ENCODE measurements at regions not wholly inside any gene's neighbourhood (a gene's known extent, or its start where the extent isn't known, plus 50 kb on each side); places are given as distances from the start of the nearest gene placed in this dataset.

DNA sequence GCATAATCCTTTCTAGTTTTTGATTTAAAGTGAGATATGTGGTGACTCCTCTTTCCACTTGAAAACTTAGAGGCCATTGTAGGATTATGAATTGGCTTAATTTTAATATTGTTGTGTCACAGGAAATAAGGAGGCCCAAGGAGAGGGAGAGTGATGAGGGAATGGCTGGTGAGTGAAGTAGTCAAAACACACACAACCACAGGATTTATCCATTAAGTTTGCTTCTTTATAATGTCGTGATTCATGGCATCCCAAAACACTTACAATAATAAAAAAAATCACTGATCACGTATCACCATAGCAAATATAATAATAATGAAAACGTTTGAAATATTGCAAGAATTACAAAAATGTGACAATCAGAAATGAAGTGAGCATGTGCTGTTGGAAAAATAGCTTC lies 1215.5 kb upstream of the LRRTM3 start:
- H3K4me3 Mint-ChIP-seq: no peak overlapping the region
- ATAC-seq (ENCODE audit: low read depth) (no peak), DNase-seq (no peak)
- peaks cover 5% of the 10 kb centered on the region for H3K9me3 Mint-ChIP-seq (ENCODE audit: insufficient read depth)
- Histone ChIP-seq H3K9ac (ENCODE audit: low read length) (no peak overlapping the region), H3K9me3 (ENCODE audit: control extremely low read depth in 1 of 3, control insufficient read depth in 2 of 3, insufficient read depth in 1 of 3, low read length in 2 of 3) (no peaks in the 10 kb centered on the region), H2AFZ (ENCODE audit: insufficient read depth, low read depth, low read length, poor library complexity, severe bottlenecking) (no peak overlapping the region), H3K4me1 (ENCODE audit: control insufficient read depth in 2 of 2, insufficient read depth in 2 of 2, low read length in 2 of 2) (no peaks in the 10 kb centered on the region), H3K36me3 (replicated peaks in 1 of 2; ENCODE audit: control extremely low read depth in 1 of 2, control insufficient read depth in 1 of 2, extremely low read depth in 1 of 2, insufficient read depth in 2 of 2, low read length in 1 of 2) (no peaks in the 10 kb centered on the region), H3K27me3 (replicated peaks in 1 of 4; ENCODE audit: control extremely low read depth in 1 of 4, control insufficient read depth in 3 of 4, insufficient read depth in 4 of 4, low read length in 3 of 4) (no peaks in the 10 kb centered on the region), H3K27ac (ENCODE audit: low read length in 2 of 2) (no peak overlapping the region), H3K79me2 (ENCODE audit: control insufficient read depth, insufficient read depth, low read length) (no peaks in the 10 kb centered on the region), H3K4me2 (replicated peaks; ENCODE audit: low read depth, low read length, poor library complexity, severe bottlenecking) (no peak overlapping the region), H4K20me1 (ENCODE audit: control insufficient read depth, insufficient read depth, low read length, poor library complexity, severe bottlenecking) (no peaks in the 10 kb centered on the region), H3K4me3 (ENCODE audit: control extremely low read depth in 1 of 5, extremely low read depth in 1 of 5, insufficient read depth in 1 of 5, low read depth in 2 of 5, low read length in 4 of 5) (no peak overlapping the region)
- POLR2A ChIA-PET: no interaction called here
- H3K4me1 Mint-ChIP-seq: no peaks in the 10 kb centered on the region
- TF ChIP-seq EZH2 (IDR thresholded peaks at IDR 0.05; ENCODE audit: borderline replicate concordance, insufficient read depth, low read depth, low read length, poor library complexity, severe bottlenecking): no peak
- TF ChIP-seq, protein P1, sequence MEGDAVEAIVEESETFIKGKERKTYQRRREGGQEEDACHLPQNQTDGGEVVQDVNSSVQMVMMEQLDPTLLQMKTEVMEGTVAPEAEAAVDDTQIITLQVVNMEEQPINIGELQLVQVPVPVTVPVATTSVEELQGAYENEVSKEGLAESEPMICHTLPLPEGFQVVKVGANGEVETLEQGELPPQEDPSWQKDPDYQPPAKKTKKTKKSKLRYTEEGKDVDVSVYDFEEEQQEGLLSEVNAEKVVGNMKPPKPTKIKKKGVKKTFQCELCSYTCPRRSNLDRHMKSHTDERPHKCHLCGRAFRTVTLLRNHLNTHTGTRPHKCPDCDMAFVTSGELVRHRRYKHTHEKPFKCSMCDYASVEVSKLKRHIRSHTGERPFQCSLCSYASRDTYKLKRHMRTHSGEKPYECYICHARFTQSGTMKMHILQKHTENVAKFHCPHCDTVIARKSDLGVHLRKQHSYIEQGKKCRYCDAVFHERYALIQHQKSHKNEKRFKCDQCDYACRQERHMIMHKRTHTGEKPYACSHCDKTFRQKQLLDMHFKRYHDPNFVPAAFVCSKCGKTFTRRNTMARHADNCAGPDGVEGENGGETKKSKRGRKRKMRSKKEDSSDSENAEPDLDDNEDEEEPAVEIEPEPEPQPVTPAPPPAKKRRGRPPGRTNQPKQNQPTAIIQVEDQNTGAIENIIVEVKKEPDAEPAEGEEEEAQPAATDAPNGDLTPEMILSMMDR (IDR thresholded peaks at IDR 0.05): no peak
- no peaks in the 10 kb centered on the region for H3K27me3 Mint-ChIP-seq
- intact Hi-C loops (cut with micrococcal nuclease): no loop called here
- CTCF ChIA-PET: no interaction called here
- no peak overlapping the region for H3K27ac Mint-ChIP-seq
- no CpG with 5 or more reads among the region's 3 CpGs for WGBS (ENCODE audit: insufficient coverage)

DNA sequence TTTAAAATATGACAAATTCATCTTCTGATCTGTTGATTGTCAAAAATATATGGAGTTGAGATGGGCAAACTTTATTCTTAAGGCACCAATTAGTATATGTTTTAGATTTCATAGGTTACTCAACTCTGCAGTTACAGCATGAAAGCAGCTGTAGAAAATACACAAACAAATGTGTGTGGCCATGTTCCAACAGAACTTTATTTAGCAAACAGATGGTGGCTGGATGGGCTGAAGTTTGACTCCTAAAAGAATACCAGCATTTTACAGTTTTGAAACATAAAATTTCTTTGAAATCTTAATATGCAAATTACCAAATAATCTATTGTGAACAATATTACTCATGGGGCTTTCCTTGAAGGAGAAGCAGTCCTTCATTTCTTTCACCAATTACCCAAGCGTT lies 1206.0 kb upstream of the LRRTM3 start:
- Mint-ChIP-seq H3K4me1 (no peaks in the 10 kb centered on the region), H3K27ac (no peak overlapping the region), H3K9me3 (ENCODE audit: insufficient read depth) (peaks cover 3% of the 10 kb centered on the region), H3K27me3 (no peaks in the 10 kb centered on the region), H3K4me3 (no peak overlapping the region)
- ChIA-PET CTCF (no interaction called here), POLR2A (no interaction called here)
- intact Hi-C loops (cut with micrococcal nuclease): no loop called here
- no peak for ATAC-seq (ENCODE audit: low read depth)
- Histone ChIP-seq H3K4me2 (replicated peaks; ENCODE audit: low read depth, low read length, poor library complexity, severe bottlenecking) (no peak overlapping the region), H3K79me2 (ENCODE audit: control insufficient read depth, insufficient read depth, low read length) (no peaks in the 10 kb centered on the region), H2AFZ (ENCODE audit: insufficient read depth, low read depth, low read length, poor library complexity, severe bottlenecking) (no peak overlapping the region), H3K4me3 (ENCODE audit: control extremely low read depth in 1 of 5, extremely low read depth in 1 of 5, insufficient read depth in 1 of 5, low read depth in 2 of 5, low read length in 4 of 5) (no peak overlapping the region), H3K9ac (ENCODE audit: low read length) (no peak overlapping the region), H4K20me1 (ENCODE audit: control insufficient read depth, insufficient read depth, low read length, poor library complexity, severe bottlenecking) (no peaks in the 10 kb centered on the region), H3K27ac (ENCODE audit: low read length in 2 of 2) (no peak overlapping the region), H3K36me3 (replicated peaks in 1 of 2; ENCODE audit: control extremely low read depth in 1 of 2, control insufficient read depth in 1 of 2, extremely low read depth in 1 of 2, insufficient read depth in 2 of 2, low read length in 1 of 2) (no peaks in the 10 kb centered on the region), H3K27me3 (replicated peaks in 1 of 4; ENCODE audit: control extremely low read depth in 1 of 4, control insufficient read depth in 3 of 4, insufficient read depth in 4 of 4, low read length in 3 of 4) (no peaks in the 10 kb centered on the region), H3K9me3 (ENCODE audit: control extremely low read depth in 1 of 3, control insufficient read depth in 2 of 3, insufficient read depth in 1 of 3, low read length in 2 of 3) (peaks cover 0 to 2% (median 0%) of the 10 kb centered on the region in 3 donors), H3K4me1 (ENCODE audit: control insufficient read depth in 2 of 2, insufficient read depth in 2 of 2, low read length in 2 of 2) (no peaks in the 10 kb centered on the region)
- WGBS (ENCODE audit: insufficient coverage): no CpG with 5 or more reads among the region's 1 CpG
- TF ChIP-seq EZH2 (IDR thresholded peaks at IDR 0.05; ENCODE audit: borderline replicate concordance, insufficient read depth, low read depth, low read length, poor library complexity, severe bottlenecking): no peak
- TF ChIP-seq, protein P1 (IDR thresholded peaks at IDR 0.05): no peak
- no peak for DNase-seq

Data from B cell (primary cell).